Gastrocnemius medialis (tissue), 4 donors: ENCODE measurements at regions not wholly inside any gene's neighbourhood (a gene's known extent, or its start where the extent isn't known, plus 50 kb on each side); places are given as distances from the start of the nearest gene placed in this dataset.

Source experiments
- CTCF ChIP-seq, 5 experiments: fragments of 450-650 bp in 3 of 5; fragments of 200-600 bp in 2 of 5; sonication (generic) in 2 of 5; IDR thresholded peaks in 4 of 5; conservative IDR thresholded peaks in 1 of 5; 1 replicate in 4 of 5; 2 replicates in 1 of 5; pipeline ENCODE4 v1.5.1; 2016 to 2019; ENCODE audit warnings: antibody characterized with exemption in 5 of 5, mild to moderate bottlenecking in 3 of 5, moderate library complexity in 3 of 5
- POLR2A ChIP-seq, 2 donors: fragments of 450-650 bp; IDR thresholded peaks; one replicate each; pipeline ENCODE4 v1.6.1; 2017; ENCODE audit warnings: antibody characterized with exemption in 2 of 2, mild to moderate bottlenecking in 2 of 2, moderate library complexity in 2 of 2

- TF ChIP-seq POLR2A (IDR thresholded peaks at IDR 0.05) (no peak), CTCF (IDR thresholded peaks at IDR 0.05 in 4 of 5, conservative IDR thresholded peaks at IDR 0.05 in 1 of 5) (no peak)
Observed at GRCh38 chr21:24759348-24760075, 847.8 kb downstream of the MRPL39 start.
